ENCODE measurements at regions not wholly inside any gene's neighbourhood (a gene's known extent, or its start where the extent isn't known, plus 50 kb on each side); places are given as distances from the start of the nearest gene placed in this dataset.
"Not testable (repeated sequence)": the region's sequence is repeated elsewhere in the genome, so short reads cannot be mapped to it uniquely, and the experiment has no call there.

GRCh38 chr3:146359841-146360240 is 108.9 kb upstream of the PLSCR4 start:
- no peak for TF ChIP-seq EZH2phosphoT487 (IDR thresholded peaks at IDR 0.05; ENCODE audit: borderline replicate concordance, low read depth, low read length)
- no peak for TF ChIP-seq CTCF (conservative IDR thresholded peaks at IDR 0.05; ENCODE audit: low read length)
- intact Hi-C loops (cut with micrococcal nuclease; ENCODE audit: unreplicated experiment): no loop called here
- Histone ChIP-seq H3K4me2 (ENCODE audit: low read length) (no peak overlapping the region), H3K4me1 (ENCODE audit: insufficient read depth, low read length, poor library complexity, severe bottlenecking) (no peaks in the 10 kb centered on the region), H3K27ac (ENCODE audit: low read depth, low read length, poor library complexity, severe bottlenecking) (no peak overlapping the region), H3K36me3 (ENCODE audit: insufficient read depth, low read length) (no peaks in the 10 kb centered on the region), H2AFZ (ENCODE audit: low read length) (no peak overlapping the region), H3K9me3 (ENCODE audit: low read length) (no peaks in the 10 kb centered on the region), H4K20me1 (ENCODE audit: insufficient read depth, low read length) (no peaks in the 10 kb centered on the region), H3K79me2 (ENCODE audit: insufficient read depth, low read depth, low read length) (no peaks in the 10 kb centered on the region), H3K4me3 (ENCODE audit: low read depth, low read length, poor library complexity, severe bottlenecking) (no peak overlapping the region), H3K9me2 (ENCODE audit: insufficient read depth, low read length) (no peaks in the 10 kb centered on the region)
- ChIA-PET POLR2A (no interaction called here), CTCF (ENCODE audit: unreplicated experiment) (no interaction called here)
- no peak for DNase-seq (ENCODE audit: low spot score)
- no TSS peak for BruUV-seq (replicated peaks)

- H3K4me2 ChIP-seq (ENCODE audit: low read length); H2AFZ ChIP-seq (ENCODE audit: low read length); H3K4me3 ChIP-seq (ENCODE audit: low read depth, low read length, poor library complexity, severe bottlenecking); H3K79me2 ChIP-seq (ENCODE audit: insufficient read depth, low read depth, low read length); POLR2A ChIA-PET; H3K27ac ChIP-seq (ENCODE audit: low read depth, low read length, poor library complexity, severe bottlenecking); H4K20me1 ChIP-seq (ENCODE audit: insufficient read depth, low read length); DNase-seq (ENCODE audit: low spot score); CTCF ChIA-PET (ENCODE audit: unreplicated experiment); H3K36me3 ChIP-seq (ENCODE audit: insufficient read depth, low read length); intact Hi-C loops (cut with micrococcal nuclease; ENCODE audit: unreplicated experiment); BruUV-seq (replicated peaks); H3K4me1 ChIP-seq (ENCODE audit: insufficient read depth, low read length, poor library complexity, severe bottlenecking); H3K9me3 ChIP-seq (ENCODE audit: low read length); H3K9me2 ChIP-seq (ENCODE audit: insufficient read depth, low read length): not testable (repeated sequence)
These were observed 103.5 kb upstream of the PLSCR4 start for GRCh38 chr3:146354421-146354820.

GRCh38 chr3:146350852-146351251 is 99.9 kb upstream of the PLSCR4 start:
- no peak for DNase-seq (ENCODE audit: low spot score)
- BruUV-seq (replicated peaks): no TSS peak

More at GRCh38 chr3:146350852-146351251, 99.9 kb upstream of the PLSCR4 start:
- Histone ChIP-seq H3K79me2 (ENCODE audit: insufficient read depth, low read depth, low read length) (no peaks in the 10 kb centered on the region), H3K9me2 (ENCODE audit: insufficient read depth, low read length) (no peaks in the 10 kb centered on the region), H3K36me3 (ENCODE audit: insufficient read depth, low read length) (no peaks in the 10 kb centered on the region), H2AFZ (ENCODE audit: low read length) (no peak overlapping the region), H4K20me1 (ENCODE audit: insufficient read depth, low read length) (no peaks in the 10 kb centered on the region), H3K4me2 (ENCODE audit: low read length) (no peak overlapping the region), H3K4me1 (ENCODE audit: insufficient read depth, low read length, poor library complexity, severe bottlenecking) (no peaks in the 10 kb centered on the region), H3K9me3 (ENCODE audit: low read length) (no peaks in the 10 kb centered on the region), H3K27ac (ENCODE audit: low read depth, low read length, poor library complexity, severe bottlenecking) (no peak overlapping the region), H3K4me3 (ENCODE audit: low read depth, low read length, poor library complexity, severe bottlenecking) (no peak overlapping the region)
- intact Hi-C loops (cut with micrococcal nuclease; ENCODE audit: unreplicated experiment): no loop called here
- ChIA-PET CTCF (ENCODE audit: unreplicated experiment) (no interaction called here), POLR2A (no interaction called here)
- TF ChIP-seq EZH2phosphoT487 (IDR thresholded peaks at IDR 0.05; ENCODE audit: borderline replicate concordance, low read depth, low read length): no peak
- TF ChIP-seq CTCF (conservative IDR thresholded peaks at IDR 0.05; ENCODE audit: low read length): no peak
